AML-193 (cell line): ENCODE measurements at regions not wholly inside any gene's neighbourhood (a gene's known extent, or its start where the extent isn't known, plus 50 kb on each side); places are given as distances from the start of the nearest gene placed in this dataset.
"Not testable (repeated sequence)": the region's sequence is repeated elsewhere in the genome, so short reads cannot be mapped to it uniquely, and the experiment has no call there.

Experiments used
- DNase-seq, 2 experiments: peaks; one replicate each; lab custom pipeline; 2025; lab: John Stamatoyannopoulos, UW

- DNase-seq = no peak
Measured at GRCh38 chr14:57150449-57150848, 118.3 kb downstream of the EXOC5 start.

GRCh38 chr14:57139173-57139572 is 129.5 kb downstream of the EXOC5 start:
- DNase-seq = no peak

GRCh38 chr14:57136669-57137328 is 131.9 kb downstream of the EXOC5 start:
- DNase-seq = no peak

- DNase-seq = not testable (repeated sequence)
Measured at GRCh38 chr14:57127809-57128208, 140.9 kb downstream of the EXOC5 start.

- DNase-seq = no peak
Measured at GRCh38 chr14:57122129-57122528, 146.6 kb downstream of the EXOC5 start.

GRCh38 chr14:57112072-57112807 is 156.5 kb downstream of the EXOC5 start:
- not testable (repeated sequence) for DNase-seq

GRCh38 chr14:57110411-57110810 is 158.3 kb downstream of the EXOC5 start:
- DNase-seq = not testable (repeated sequence)

- DNase-seq = no peak
Measured at GRCh38 chr14:57091030-57091608, 177.6 kb downstream of the EXOC5 start.

GRCh38 chr14:57089901-57090300 is 178.8 kb downstream of the EXOC5 start:
- no peak for DNase-seq

- DNase-seq = no peak
Measured at GRCh38 chr14:57087841-57088240, 180.9 kb downstream of the EXOC5 start.

- DNase-seq = no peak
Measured at GRCh38 chr14:57086271-57087162, 182.2 kb downstream of the EXOC5 start.

- DNase-seq = no peak
Measured at GRCh38 chr14:57085801-57086200, 182.9 kb downstream of the EXOC5 start.

GRCh38 chr14:57085043-57085442 is 183.7 kb downstream of the EXOC5 start:
- no peak for DNase-seq

GRCh38 chr14:57080691-57081090 is 188.0 kb downstream of the EXOC5 start:
- no peak for DNase-seq

- no peak for DNase-seq
Measured at GRCh38 chr14:57078054-57078453, 190.7 kb downstream of the EXOC5 start.

- no peak for DNase-seq
Measured at GRCh38 chr14:57073986-57074385, 194.7 kb downstream of the EXOC5 start.

- DNase-seq = no peak
Measured at GRCh38 chr14:57071639-57072038, 197.1 kb downstream of the EXOC5 start.

- DNase-seq = no peak
Measured at GRCh38 chr14:57069702-57070101, 199.0 kb downstream of the EXOC5 start.

GRCh38 chr14:57068511-57068910 is 200.2 kb downstream of the EXOC5 start:
- no peak for DNase-seq

- no peak for DNase-seq
Measured at GRCh38 chr14:57066887-57067513, 201.7 kb downstream of the EXOC5 start.

GRCh38 chr14:57066463-57066862 is 202.2 kb downstream of the EXOC5 start:
- DNase-seq = no peak
